Caco-2 (cell line): ENCODE measurements at regions not wholly inside any gene's neighbourhood (a gene's known extent, or its start where the extent isn't known, plus 50 kb on each side); places are given as distances from the start of the nearest gene placed in this dataset.

Experiments used
- BruUV-seq: library from RNA; stranded (reverse); fragments of 400-500 nt; replicated peaks from 2 replicates; lab custom pipeline; 2021; lab: Mats Ljungman, UMichigan
- CTCF ChIA-PET: fragments of 300-600 bp; sonication (Branson Sonifier 250); formaldehyde crosslinking; loops from one replicate; lab custom pipeline; 2022; ENCODE audit warnings: antibody characterized with exemption; lab: Charles Lee
- POLR2A ChIA-PET: fragments of 300-600 bp; sonication (Branson Sonifier 250); formaldehyde crosslinking; loops from one replicate; lab custom pipeline; 2022; ENCODE audit warnings: antibody characterized with exemption; lab: Charles Lee
- DNase-seq, 2 experiments: peaks; one replicate each; pipeline versions ENCODE4 v3.0.0 to v3.0.0-alpha.2; 2020 to 2022
- H3K27me3 ChIP-seq: replicated peaks from 2 replicates; pipeline ENCODE4 v1.6.0; 2011; ENCODE audit warnings: low read length; ENCODE audit not compliant: control insufficient read depth, insufficient read depth
- H3K36me3 ChIP-seq: 2 replicates; pipeline ENCODE4 v1.5.1; 2011; ENCODE audit warnings: low read length; ENCODE audit not compliant: control insufficient read depth, insufficient read depth
- H3K4me1 ChIP-seq: fragments of 250-450 bp; sonication (Bioruptor Pico); 2 replicates; pipeline ENCODE4 v1.5.1; 2020; ENCODE audit warnings: mild to moderate bottlenecking
- H3K4me3 ChIP-seq: 2 replicates; pipeline ENCODE4 v1.5.1; 2011; ENCODE audit warnings: low read depth, mild to moderate bottlenecking, control low read depth, low read length
- H3K9me3 ChIP-seq: fragments of 250-450 bp; sonication (Bioruptor Pico); 2 replicates; pipeline ENCODE4 v1.5.1; 2020; ENCODE audit warnings: mild to moderate bottlenecking, moderate library complexity
- H3K27ac Mint-ChIP-seq: one replicate; pipeline ENCODE4 v1.8.0; 2022; ENCODE audit warnings: mixed read lengths; ENCODE audit not compliant: unreplicated experiment
- H3K27me3 Mint-ChIP-seq: one replicate; pipeline ENCODE4 v1.8.0; 2022; ENCODE audit warnings: mixed read lengths; ENCODE audit not compliant: insufficient read depth, unreplicated experiment
- H3K36me3 Mint-ChIP-seq: one replicate; pipeline ENCODE4 v1.8.0; 2022; ENCODE audit warnings: mild to moderate bottlenecking, mixed read lengths; ENCODE audit not compliant: insufficient read depth, unreplicated experiment
- H3K4me1 Mint-ChIP-seq: one replicate; pipeline ENCODE4 v1.8.0; 2022; ENCODE audit warnings: low read depth, mixed read lengths; ENCODE audit not compliant: unreplicated experiment
- H3K4me3 Mint-ChIP-seq: one replicate; pipeline ENCODE4 v1.8.0; 2022; ENCODE audit warnings: mild to moderate bottlenecking, moderate library complexity, mixed read lengths; ENCODE audit not compliant: unreplicated experiment
- H3K9me3 Mint-ChIP-seq: one replicate; pipeline ENCODE4 v1.8.0; 2022; ENCODE audit warnings: mixed read lengths; ENCODE audit not compliant: unreplicated experiment
- CTCF ChIP-seq, 2 experiments: fragments of 200-600 bp in 1 of 2; IDR thresholded peaks; 1 replicate in 1 of 2; 2 replicates in 1 of 2; pipeline versions ENCODE4 v1.5.1 to v1.8.0; 2011 to 2022; ENCODE audit warnings: antibody characterized with exemption in 1 of 2, control low read depth in 1 of 2, inconsistent platforms in 1 of 2, low read depth in 1 of 2, low read length in 1 of 2, mild to moderate bottlenecking in 1 of 2, moderate library complexity in 1 of 2; ENCODE audit not compliant: insufficient read depth in 1 of 2, severe bottlenecking in 1 of 2, unreplicated experiment in 1 of 2
- intact Hi-C: fragments of 100-400 bp; cut with micrococcal nuclease; formaldehyde crosslinking; loops from one replicate; pipeline ENCODE4 v1.10.0; 2022; ENCODE audit not compliant: unreplicated experiment

- no peak for DNase-seq
- no peak overlapping the region for H3K4me3 ChIP-seq
- Mint-ChIP-seq H3K27ac (no peak overlapping the region), H3K4me3 (no peak overlapping the region), H3K9me3 (no peaks in the 10 kb centered on the region), H3K36me3 (no peaks in the 10 kb centered on the region), H3K4me1 (no peaks in the 10 kb centered on the region), H3K27me3 (peaks cover 39% of the 10 kb centered on the region)
- H3K36me3 ChIP-seq: no peaks in the 10 kb centered on the region
- ChIA-PET POLR2A (no interaction called here), CTCF (no interaction called here)
- BruUV-seq: no TSS peak
- no peaks in the 10 kb centered on the region for H3K27me3 ChIP-seq
- no peak for TF ChIP-seq CTCF (IDR thresholded peaks at IDR 0.05; ENCODE audit: insufficient read depth in 1 of 2, low read depth in 1 of 2, low read length in 1 of 2, severe bottlenecking in 1 of 2, unreplicated experiment in 1 of 2)
- intact Hi-C loops: no loop called here
- no peaks in the 10 kb centered on the region for H3K4me1 ChIP-seq
- no peaks in the 10 kb centered on the region for H3K9me3 ChIP-seq
These were observed 421.5 kb downstream of the BRD1 start for GRCh38 chr22:49406047-49406650.

GRCh38 chr22:49405590-49405989, 422.1 kb downstream of the BRD1 start:
- Mint-ChIP-seq H3K27ac (no peak overlapping the region), H3K4me1 (no peaks in the 10 kb centered on the region), H3K9me3 (no peaks in the 10 kb centered on the region), H3K4me3 (no peak overlapping the region), H3K27me3 (peaks cover 38% of the 10 kb centered on the region), H3K36me3 (no peaks in the 10 kb centered on the region)
- Histone ChIP-seq H3K9me3 (no peaks in the 10 kb centered on the region), H3K4me3 (no peak overlapping the region), H3K36me3 (no peaks in the 10 kb centered on the region), H3K27me3 (no peaks in the 10 kb centered on the region), H3K4me1 (no peaks in the 10 kb centered on the region)
- intact Hi-C loops: no loop called here
- ChIA-PET CTCF (no interaction called here), POLR2A (no interaction called here)
- no TSS peak for BruUV-seq
- no peak for TF ChIP-seq CTCF (IDR thresholded peaks at IDR 0.05; ENCODE audit: insufficient read depth in 1 of 2, low read depth in 1 of 2, low read length in 1 of 2, severe bottlenecking in 1 of 2, unreplicated experiment in 1 of 2)
- no peak for DNase-seq

- TF ChIP-seq CTCF (IDR thresholded peaks at IDR 0.05; ENCODE audit: insufficient read depth in 1 of 2, low read depth in 1 of 2, low read length in 1 of 2, severe bottlenecking in 1 of 2, unreplicated experiment in 1 of 2): no peak
- Histone ChIP-seq H3K4me3 (no peak overlapping the region), H3K9me3 (no peaks in the 10 kb centered on the region), H3K36me3 (no peaks in the 10 kb centered on the region), H3K4me1 (no peaks in the 10 kb centered on the region), H3K27me3 (no peaks in the 10 kb centered on the region)
- no TSS peak for BruUV-seq
- intact Hi-C loops: no loop called here
- Mint-ChIP-seq H3K4me1 (no peaks in the 10 kb centered on the region), H3K27ac (no peak overlapping the region), H3K4me3 (no peak overlapping the region), H3K36me3 (no peaks in the 10 kb centered on the region), H3K9me3 (no peaks in the 10 kb centered on the region), H3K27me3 (peaks cover 38% of the 10 kb centered on the region)
- ChIA-PET POLR2A (no interaction called here), CTCF (interaction anchor here (1.4 kb wide), 1 partner anchor 228 kb away, joined by 3 read pairs; no protein-coding TSS in a partner anchor)
- DNase-seq: no peak
These were observed 423.0 kb downstream of the BRD1 start for GRCh38 chr22:49404576-49405241.
